Lower leg skin (tissue), 3 donors: ENCODE measurements at regions not wholly inside any gene's neighbourhood (a gene's known extent, or its start where the extent isn't known, plus 50 kb on each side); places are given as distances from the start of the nearest gene placed in this dataset.

ENCODE experiments used
- POLR2A ChIP-seq, 2 donors: fragments of 450-650 bp; IDR thresholded peaks; one replicate each; pipeline ENCODE4 v1.6.1; 2016 to 2017; ENCODE audit warnings: antibody characterized with exemption in 2 of 2, mild to moderate bottlenecking in 1 of 2, moderate library complexity in 1 of 2
- TF ChIP-seq, protein P1 (sequence below), 3 donors: fragments of 450-650 bp; IDR thresholded peaks; one replicate each; pipeline ENCODE4 v1.5.1; 2016; ENCODE audit warnings: antibody characterized with exemption in 3 of 3, mild to moderate bottlenecking in 3 of 3, moderate library complexity in 2 of 3

DNA sequence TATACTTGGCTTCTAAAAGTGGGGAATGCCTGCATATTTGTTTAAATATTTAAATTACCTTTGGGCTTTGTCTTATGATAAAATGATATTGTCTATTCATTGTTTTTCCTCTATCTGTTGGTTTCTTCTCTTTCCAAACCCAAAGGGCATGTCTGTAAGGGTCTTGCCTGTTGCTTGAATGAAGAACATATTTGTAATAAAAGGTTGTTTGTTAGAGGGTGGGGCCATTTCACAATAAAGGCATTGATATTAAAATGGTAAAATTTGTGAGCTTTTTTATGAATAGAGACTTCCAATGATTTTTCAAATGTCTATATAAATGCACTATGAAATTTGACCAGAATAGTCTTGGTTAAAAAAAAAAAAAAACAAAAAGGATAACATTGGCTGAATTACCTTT lies 105.2 kb downstream of the DKK1 start:
- TF ChIP-seq, protein P1, sequence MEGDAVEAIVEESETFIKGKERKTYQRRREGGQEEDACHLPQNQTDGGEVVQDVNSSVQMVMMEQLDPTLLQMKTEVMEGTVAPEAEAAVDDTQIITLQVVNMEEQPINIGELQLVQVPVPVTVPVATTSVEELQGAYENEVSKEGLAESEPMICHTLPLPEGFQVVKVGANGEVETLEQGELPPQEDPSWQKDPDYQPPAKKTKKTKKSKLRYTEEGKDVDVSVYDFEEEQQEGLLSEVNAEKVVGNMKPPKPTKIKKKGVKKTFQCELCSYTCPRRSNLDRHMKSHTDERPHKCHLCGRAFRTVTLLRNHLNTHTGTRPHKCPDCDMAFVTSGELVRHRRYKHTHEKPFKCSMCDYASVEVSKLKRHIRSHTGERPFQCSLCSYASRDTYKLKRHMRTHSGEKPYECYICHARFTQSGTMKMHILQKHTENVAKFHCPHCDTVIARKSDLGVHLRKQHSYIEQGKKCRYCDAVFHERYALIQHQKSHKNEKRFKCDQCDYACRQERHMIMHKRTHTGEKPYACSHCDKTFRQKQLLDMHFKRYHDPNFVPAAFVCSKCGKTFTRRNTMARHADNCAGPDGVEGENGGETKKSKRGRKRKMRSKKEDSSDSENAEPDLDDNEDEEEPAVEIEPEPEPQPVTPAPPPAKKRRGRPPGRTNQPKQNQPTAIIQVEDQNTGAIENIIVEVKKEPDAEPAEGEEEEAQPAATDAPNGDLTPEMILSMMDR (IDR thresholded peaks at IDR 0.05): no peak
- no peak for TF ChIP-seq POLR2A (IDR thresholded peaks at IDR 0.05)
